Osteoblast (primary cell): ENCODE measurements at regions not wholly inside any gene's neighbourhood (a gene's known extent, or its start where the extent isn't known, plus 50 kb on each side); places are given as distances from the start of the nearest gene placed in this dataset.

Source experiments
- DNase-seq: peaks from one replicate; pipeline ENCODE4 v3.0.0; 2011; ENCODE audit warnings: low spot score, mixed read lengths; ENCODE audit not compliant: insufficient read length; ENCODE audit errors: missing footprints
- H2AFZ ChIP-seq: 2 replicates; pipeline ENCODE4 v1.6.0; 2011; ENCODE audit warnings: mild to moderate bottlenecking, low read length
- H3K27ac ChIP-seq: 2 replicates; pipeline ENCODE4 v1.5.1; 2011; ENCODE audit warnings: mild to moderate bottlenecking, low read depth, low read length, moderate library complexity
- H3K27me3 ChIP-seq: 2 replicates; pipeline ENCODE4 v1.6.0; 2012; ENCODE audit warnings: mild to moderate bottlenecking, control low read depth, inconsistent platforms, low read length, moderate library complexity; ENCODE audit not compliant: insufficient read depth
- H3K36me3 ChIP-seq: 2 replicates; pipeline ENCODE4 v1.5.1; 2011; ENCODE audit warnings: mild to moderate bottlenecking, low read length, control low read depth, moderate library complexity; ENCODE audit not compliant: insufficient read depth
- H3K4me1 ChIP-seq: 2 replicates; pipeline ENCODE4 v1.5.1; 2011; ENCODE audit warnings: mild to moderate bottlenecking, low read length, control low read depth, moderate library complexity; ENCODE audit not compliant: insufficient read depth
- H3K4me2 ChIP-seq: 2 replicates; pipeline ENCODE4 v1.6.0; 2011; ENCODE audit warnings: mild to moderate bottlenecking, low read length; ENCODE audit not compliant: insufficient read depth
- H3K4me3 ChIP-seq: fragments of 200-600 bp; sonication (generic); 3 replicates; pipeline ENCODE4 v1.5.1; 2012; ENCODE audit warnings: mild to moderate bottlenecking, low read length, inconsistent platforms; ENCODE audit not compliant: insufficient read depth
- H3K79me2 ChIP-seq: 2 replicates; pipeline ENCODE4 v1.6.0; 2012; ENCODE audit warnings: mild to moderate bottlenecking, low read length, control low read depth, inconsistent platforms; ENCODE audit not compliant: insufficient read depth
- H3K9me3 ChIP-seq: 2 replicates; pipeline ENCODE4 v1.5.1; 2011; ENCODE audit warnings: low read depth, low read length, control low read depth
- H4K20me1 ChIP-seq: 2 replicates; pipeline ENCODE4 v1.6.0; 2012; ENCODE audit warnings: mild to moderate bottlenecking, low read length, control low read depth; ENCODE audit not compliant: insufficient read depth
- TF ChIP-seq, protein P1 (sequence below): IDR thresholded peaks from 2 replicates; pipeline ENCODE4 v1.5.1; 2011; ENCODE audit warnings: mild to moderate bottlenecking, low read depth, low read length, moderate library complexity; ENCODE audit errors: extremely low read depth

DNA sequence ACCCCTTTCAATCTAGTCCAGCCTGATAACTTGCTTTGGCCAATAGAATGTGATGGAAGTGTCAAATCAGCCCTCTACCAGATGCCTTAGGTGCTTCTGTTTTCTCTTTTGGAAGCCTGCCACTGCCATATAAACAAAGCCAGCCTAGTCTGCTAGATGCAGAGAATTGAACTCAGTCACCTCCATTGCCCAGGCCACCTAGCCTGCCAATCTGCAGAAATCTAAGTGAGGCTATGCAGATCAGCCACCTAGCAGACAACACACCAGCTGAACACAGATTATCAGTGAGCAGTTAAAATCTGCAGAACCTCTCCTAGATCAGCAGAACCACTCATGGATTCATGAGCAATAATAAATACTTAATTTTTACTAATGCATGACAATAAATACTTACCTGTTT lies 1108.2 kb downstream of the PCDH18 start:
- no peaks in the 10 kb centered on the region for H3K9me3 ChIP-seq
- no peaks in the 10 kb centered on the region for H3K79me2 ChIP-seq
- no peaks in the 10 kb centered on the region for H3K4me1 ChIP-seq
- H3K27me3 ChIP-seq = no peaks in the 10 kb centered on the region
- TF ChIP-seq, protein P1, sequence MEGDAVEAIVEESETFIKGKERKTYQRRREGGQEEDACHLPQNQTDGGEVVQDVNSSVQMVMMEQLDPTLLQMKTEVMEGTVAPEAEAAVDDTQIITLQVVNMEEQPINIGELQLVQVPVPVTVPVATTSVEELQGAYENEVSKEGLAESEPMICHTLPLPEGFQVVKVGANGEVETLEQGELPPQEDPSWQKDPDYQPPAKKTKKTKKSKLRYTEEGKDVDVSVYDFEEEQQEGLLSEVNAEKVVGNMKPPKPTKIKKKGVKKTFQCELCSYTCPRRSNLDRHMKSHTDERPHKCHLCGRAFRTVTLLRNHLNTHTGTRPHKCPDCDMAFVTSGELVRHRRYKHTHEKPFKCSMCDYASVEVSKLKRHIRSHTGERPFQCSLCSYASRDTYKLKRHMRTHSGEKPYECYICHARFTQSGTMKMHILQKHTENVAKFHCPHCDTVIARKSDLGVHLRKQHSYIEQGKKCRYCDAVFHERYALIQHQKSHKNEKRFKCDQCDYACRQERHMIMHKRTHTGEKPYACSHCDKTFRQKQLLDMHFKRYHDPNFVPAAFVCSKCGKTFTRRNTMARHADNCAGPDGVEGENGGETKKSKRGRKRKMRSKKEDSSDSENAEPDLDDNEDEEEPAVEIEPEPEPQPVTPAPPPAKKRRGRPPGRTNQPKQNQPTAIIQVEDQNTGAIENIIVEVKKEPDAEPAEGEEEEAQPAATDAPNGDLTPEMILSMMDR = no peak
- DNase-seq = no peak
- no peaks in the 10 kb centered on the region for H4K20me1 ChIP-seq
- no peak overlapping the region for H3K27ac ChIP-seq
- no peaks in the 10 kb centered on the region for H3K36me3 ChIP-seq
- no peak overlapping the region for H3K4me2 ChIP-seq
- no peak overlapping the region for H3K4me3 ChIP-seq
- H2AFZ ChIP-seq = no peak overlapping the region

DNA sequence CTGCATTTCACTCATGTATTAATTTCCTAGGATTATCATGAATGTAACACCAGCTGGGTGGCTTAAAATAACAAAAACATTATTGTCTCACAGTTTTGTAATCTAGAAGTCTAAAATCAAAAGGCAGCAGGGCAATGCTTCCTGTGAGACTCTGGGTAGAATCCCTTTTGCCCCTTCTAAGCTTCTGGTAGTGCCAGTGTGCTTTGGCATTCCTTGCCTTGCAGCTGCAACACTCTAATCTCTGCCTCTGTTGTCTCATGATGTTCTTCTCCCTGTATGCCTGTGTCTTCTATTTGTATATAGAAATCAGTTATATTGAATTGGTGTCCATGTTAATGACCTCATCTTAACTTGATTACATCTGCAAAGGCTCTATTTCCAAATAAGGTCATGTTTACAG lies 1117.3 kb downstream of the PCDH18 start:
- no peak overlapping the region for H3K4me2 ChIP-seq
- no peaks in the 10 kb centered on the region for H4K20me1 ChIP-seq
- H3K36me3 ChIP-seq = no peaks in the 10 kb centered on the region
- H3K27me3 ChIP-seq = no peaks in the 10 kb centered on the region
- H3K79me2 ChIP-seq = no peaks in the 10 kb centered on the region
- no peaks in the 10 kb centered on the region for H3K4me1 ChIP-seq
- TF ChIP-seq, protein P1 = no peak
- H3K27ac ChIP-seq = no peak overlapping the region
- no peaks in the 10 kb centered on the region for H3K9me3 ChIP-seq
- H2AFZ ChIP-seq = no peak overlapping the region
- no peak for DNase-seq
- H3K4me3 ChIP-seq = no peak overlapping the region

DNA sequence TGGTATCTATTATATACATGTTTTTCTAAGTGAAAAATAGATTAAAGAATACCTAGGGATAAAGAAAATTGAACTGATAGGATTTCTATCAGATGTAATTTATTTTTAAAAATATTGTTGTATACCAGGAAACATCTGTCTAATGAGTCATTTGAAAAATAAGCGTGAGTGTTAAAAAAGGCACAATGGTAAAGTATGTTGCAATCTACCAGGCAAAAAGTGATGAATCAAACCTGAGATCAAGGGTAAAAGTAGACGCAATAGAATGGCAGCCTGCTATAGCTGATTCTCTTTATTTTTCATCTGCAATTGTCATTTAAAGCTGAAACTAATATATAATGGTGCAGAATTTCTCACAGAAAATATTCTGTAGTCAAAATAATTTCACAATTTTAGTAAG lies 1119.6 kb downstream of the PCDH18 start:
- Histone ChIP-seq H3K36me3 (no peaks in the 10 kb centered on the region), H3K4me2 (no peak overlapping the region), H3K27ac (no peak overlapping the region), H3K27me3 (no peaks in the 10 kb centered on the region), H3K9me3 (no peaks in the 10 kb centered on the region), H3K79me2 (no peaks in the 10 kb centered on the region), H3K4me1 (no peaks in the 10 kb centered on the region), H3K4me3 (no peak overlapping the region), H4K20me1 (no peaks in the 10 kb centered on the region), H2AFZ (no peak overlapping the region)
- no peak for DNase-seq
- TF ChIP-seq, protein P1 = no peak

DNA sequence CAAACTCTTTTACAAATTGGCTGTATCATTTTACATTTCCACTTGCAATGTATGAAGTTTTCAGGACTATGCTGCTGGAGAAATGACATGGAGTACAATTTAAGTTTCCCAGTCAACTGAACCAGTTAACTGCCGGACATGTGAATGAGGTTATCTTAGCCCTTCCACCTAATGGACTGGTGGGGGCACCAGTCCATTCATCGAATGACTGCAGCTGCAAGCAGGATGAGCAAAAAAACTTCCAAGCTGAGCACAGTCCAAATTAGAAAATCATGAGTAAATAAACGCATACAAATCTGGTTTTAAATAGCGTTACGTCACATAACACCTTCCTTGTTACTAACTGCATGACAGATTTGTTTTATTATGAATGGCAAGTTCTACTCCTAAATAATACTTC lies 1131.5 kb downstream of the PCDH18 start:
- peaks cover 7% of the 10 kb centered on the region for H3K9me3 ChIP-seq

More for the DNA sequence above, 1131.5 kb downstream of the PCDH18 start:
- DNase-seq = peak; percentile 2
- H3K4me2 ChIP-seq = no peak overlapping the region
- H2AFZ ChIP-seq = no peak overlapping the region
- TF ChIP-seq, protein P1 = no peak
- no peaks in the 10 kb centered on the region for H3K79me2 ChIP-seq
- no peaks in the 10 kb centered on the region for H3K27me3 ChIP-seq
- no peaks in the 10 kb centered on the region for H3K36me3 ChIP-seq
- H3K4me3 ChIP-seq = no peak overlapping the region
- H3K4me1 ChIP-seq = no peaks in the 10 kb centered on the region
- H3K27ac ChIP-seq = no peak overlapping the region
- H4K20me1 ChIP-seq = no peaks in the 10 kb centered on the region
